ENCODE measurements at regions not wholly inside any gene's neighbourhood (a gene's known extent, or its start where the extent isn't known, plus 50 kb on each side); places are given as distances from the start of the nearest gene placed in this dataset.
"Not testable (repeated sequence)": the region's sequence is repeated elsewhere in the genome, so short reads cannot be mapped to it uniquely, and the experiment has no call there.

DNA sequence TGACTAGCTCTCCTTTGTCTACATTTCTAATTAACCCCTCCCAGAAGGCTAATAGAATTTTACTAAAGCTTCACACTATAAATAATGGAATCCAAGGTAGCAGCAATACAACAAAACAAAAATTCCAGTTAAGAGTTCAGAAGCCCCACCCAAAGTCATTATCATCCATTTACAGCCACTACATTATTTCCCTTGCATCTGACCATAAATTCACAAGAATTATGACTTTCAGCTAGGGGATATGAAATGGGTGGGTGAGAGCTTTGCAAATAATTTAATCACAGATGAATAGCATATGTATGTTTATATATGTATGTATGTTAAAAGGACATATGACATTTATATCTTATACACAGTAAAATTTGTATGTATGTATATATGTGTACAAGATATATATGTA is 65.3 kb upstream of the PTGDR start:
- DNase-seq (ENCODE audit: low read depth in 2 of 2, low spot score in 1 of 2), result no peak

DNA sequence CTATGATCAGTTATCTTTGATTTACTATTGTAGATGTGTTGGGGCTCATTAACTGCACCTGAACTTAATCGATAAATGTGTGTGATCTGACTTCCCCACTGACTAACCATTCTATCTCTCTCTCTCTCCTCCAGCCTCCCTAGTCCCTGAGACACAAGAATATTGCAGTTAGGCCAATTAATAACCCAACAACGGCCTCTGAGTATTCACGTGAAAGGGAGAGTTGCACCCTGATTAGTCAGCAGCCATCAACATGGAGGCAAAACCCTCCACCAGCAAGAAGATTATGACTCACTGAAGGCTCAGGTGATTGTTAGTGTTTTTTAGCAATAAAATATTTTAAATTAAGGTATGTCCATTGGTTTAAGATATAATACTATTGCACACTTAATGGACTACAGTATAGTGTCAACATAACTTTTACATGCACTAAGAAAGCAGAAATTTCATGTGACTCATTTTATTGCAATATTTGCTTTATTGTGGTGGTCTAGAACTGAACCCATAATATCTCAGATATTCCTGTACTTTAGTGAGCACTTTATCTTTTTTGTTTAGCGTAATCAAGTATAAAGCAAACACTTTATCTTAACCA is 77.1 kb upstream of the PTGDR start:
- DNase-seq (ENCODE audit: low read depth in 2 of 2, low spot score in 1 of 2), result no peak

DNA sequence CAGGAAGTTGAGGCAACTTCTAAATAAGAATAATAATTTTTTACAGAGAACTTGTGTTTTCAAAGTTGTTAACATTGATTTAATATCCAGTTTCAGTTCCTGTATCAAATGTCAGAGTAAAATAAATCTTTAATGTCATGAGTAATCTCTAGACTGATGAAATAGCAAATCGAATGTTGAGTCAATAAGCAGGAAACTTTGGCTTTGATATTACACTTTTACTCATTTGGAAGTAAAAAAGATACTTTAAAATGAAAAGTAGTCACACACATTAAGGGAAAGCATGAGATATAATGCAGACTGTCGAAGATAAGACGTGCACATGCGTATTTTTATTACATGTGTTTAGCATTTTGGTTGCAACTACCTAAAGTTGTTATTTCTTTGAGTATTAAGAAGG is 78.2 kb upstream of the PTGDR start:
- no peak for DNase-seq (ENCODE audit: low read depth in 2 of 2, low spot score in 1 of 2)

DNA sequence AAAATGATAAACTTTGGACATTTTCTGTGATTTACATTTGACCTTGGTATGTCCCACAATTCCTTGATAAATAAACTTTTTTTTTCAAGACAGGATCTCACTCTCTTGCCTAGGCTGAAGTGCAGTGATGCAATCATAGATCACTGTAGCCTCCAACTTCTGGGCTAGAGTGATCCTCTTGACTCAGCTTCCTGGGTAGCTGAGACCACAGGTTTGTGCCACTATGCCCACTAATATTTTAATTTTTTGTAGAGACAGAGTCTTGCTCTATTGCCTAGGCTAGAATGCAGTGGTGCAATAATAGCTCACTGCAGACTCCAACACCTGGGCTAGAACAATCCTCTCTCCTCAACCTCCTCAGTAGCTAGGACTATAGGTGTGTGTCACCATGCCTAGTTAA is 79.1 kb upstream of the PTGDR start:
- no peak for DNase-seq (ENCODE audit: low read depth in 2 of 2, low spot score in 1 of 2)

DNA sequence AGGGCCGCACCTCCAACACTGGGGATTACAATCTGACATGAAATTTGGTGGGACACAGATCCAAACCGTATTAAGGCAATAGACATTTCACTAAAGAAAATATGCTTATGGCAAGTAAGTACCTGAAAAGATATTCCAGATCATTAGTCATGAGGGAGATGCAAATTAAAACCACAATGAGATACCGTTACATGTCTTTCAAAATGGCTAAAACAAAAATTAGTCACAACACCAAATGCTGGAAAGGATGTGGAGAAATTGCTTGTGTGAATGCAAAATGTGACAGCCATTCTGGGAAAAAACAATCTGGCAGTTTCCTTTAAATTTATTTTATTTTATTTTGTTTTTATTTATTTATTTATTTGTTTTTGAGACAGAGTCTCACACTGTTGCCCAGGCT is 82.3 kb upstream of the PTGDR start:
- DNase-seq (ENCODE audit: low read depth in 2 of 2, low spot score in 1 of 2), result no peak

DNA sequence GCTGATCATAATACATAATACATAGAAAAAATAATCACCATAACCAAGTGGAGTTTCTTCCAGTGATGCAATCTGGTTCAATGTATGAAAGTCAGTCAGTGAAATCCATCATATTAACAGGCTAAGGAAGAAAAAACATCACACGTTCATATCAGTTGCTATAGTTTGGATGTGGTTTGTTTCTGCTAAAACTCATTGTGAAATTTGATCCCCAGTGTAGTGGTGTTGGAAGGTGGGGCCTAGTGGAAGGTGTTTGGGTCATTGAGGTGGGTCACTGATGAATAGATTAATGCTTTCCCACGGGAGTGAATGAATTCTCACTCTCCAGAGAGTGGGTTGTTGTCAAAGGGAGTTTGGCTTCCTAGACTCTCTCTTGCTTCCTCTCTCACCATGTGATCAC is 84.6 kb upstream of the PTGDR start:
- DNase-seq (ENCODE audit: low read depth in 2 of 2, low spot score in 1 of 2), result no peak

DNA sequence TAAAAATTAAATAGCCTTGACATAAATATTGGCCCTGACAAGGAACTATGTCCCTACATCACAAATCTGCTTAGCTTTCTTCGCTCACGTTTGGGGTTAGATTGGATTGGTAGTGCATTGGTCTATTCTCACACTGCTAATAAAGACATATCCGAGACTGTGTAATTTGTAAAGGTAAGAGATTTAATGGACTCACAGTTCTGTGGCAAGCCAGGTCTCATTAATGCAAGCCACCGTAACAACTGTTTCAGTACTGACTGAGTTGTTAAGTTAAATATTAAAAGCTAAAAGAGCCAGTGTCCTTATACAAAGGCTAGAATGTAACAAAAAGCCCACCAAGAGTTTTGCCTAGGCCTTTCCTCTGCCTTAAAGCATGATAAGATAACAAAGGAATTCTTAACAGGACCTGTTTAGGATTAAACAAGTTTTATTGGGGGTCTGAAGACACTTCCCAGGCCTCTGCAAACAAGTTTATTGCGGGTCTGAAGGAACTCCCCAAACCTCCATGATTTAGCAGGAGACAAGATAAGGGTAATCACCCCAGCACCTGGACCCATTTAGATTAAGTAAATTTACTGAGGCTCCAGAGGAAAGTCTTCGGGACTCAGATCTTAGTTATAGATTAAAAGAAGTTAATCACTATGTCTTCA is 88.2 kb upstream of the PTGDR start:
- DNase-seq (ENCODE audit: low read depth in 2 of 2, low spot score in 1 of 2), result no peak

DNA sequence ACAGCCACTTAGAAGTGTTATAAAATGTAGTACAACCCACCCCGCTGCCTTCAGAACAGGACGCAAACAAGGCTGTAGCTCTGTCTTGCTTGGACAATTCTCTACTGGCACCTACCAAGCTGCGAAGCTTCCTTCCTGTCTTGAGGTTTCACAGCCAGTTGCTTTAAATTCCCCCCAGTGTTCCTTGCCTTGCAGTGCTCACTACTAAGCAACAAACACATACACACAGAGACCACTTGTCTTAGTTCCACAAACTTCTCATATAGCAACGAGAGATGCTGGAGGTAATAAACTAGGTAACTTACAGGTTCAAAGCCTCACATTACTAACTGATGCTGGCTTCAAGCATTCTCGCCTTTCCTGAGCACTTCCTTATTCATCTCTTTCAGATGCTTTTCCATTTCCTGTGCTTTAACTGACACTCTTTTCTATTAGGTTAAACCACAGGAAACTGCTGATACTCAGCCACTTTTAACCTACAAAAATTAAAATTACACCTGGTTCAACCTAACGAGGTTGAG is 91.5 kb upstream of the PTGDR start:
- DNase-seq (ENCODE audit: low read depth in 2 of 2, low spot score in 1 of 2), result peak in 1 of 2 donors; percentile 18

DNA sequence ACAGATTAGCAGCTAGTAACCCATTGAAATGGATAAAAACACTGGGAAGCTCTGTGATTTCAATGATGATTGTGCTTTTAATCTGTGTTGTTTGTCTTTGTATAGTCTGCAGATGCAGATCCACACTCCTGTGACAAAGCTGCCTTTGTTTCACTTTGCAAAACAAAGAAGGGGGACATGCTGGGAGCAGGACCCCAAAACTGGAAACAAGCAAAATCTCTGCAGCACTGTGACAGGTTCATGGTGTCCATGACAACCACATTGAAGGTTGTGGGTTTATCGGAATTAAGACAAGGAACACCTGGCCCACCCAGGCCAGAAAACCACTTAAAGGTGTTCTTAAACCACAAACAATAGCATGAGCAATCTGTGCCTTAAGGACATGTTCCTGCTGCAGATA is 95.6 kb upstream of the PTGDR start:
- not testable (repeated sequence) for DNase-seq (ENCODE audit: low read depth in 2 of 2, low spot score in 1 of 2)

DNA sequence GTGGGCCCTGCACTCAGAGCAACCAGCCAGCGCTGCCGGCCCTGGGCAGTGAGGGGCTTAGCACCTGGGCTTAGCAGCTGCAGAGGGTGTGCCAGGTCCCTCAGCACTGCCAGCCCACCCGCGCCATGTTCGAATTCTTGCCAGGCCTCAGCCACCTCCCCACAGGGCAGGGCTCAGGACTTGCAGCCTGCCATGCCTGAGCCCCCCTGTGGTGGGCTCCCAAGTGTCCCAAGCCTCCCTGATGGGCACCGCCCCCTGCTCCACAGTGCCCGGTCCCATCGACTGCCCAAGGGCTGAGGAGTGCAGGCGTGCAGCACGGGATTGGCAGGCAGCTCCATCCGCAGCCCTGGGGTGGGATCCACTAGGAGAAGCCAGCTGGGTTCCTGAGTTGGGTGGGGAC is 98.0 kb upstream of the NID2 start:
- DNase-seq (ENCODE audit: low read depth in 2 of 2, low spot score in 1 of 2), result no peak

DNA sequence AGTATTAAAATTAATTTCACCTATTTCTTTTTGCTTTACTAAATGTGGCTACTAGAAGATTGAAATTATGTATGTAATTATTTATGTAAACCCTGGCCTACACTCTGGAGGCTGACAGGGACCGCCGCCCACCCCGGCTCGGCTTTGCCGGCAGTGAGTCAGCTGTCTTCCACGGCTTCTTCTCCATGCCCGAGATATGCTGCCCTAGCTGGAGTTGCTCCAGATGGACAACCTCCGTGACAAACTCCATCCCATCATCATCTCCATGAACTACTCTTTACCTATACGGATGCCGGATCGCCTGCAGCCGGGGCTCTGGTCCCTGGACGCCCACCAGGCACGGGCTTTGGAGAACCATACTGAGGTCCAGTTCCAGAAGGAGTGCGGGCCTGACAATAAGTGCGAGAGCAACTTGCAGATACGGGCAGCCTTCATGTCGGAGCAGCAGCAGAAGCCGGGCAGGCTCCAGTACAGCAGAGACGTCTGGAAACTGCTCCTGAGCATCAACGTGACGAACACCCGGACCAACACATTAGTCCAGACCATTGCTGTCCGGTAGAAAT is 86.9 kb upstream of the NID2 start:
- no peak for DNase-seq (ENCODE audit: low read depth in 2 of 2, low spot score in 1 of 2)

DNA sequence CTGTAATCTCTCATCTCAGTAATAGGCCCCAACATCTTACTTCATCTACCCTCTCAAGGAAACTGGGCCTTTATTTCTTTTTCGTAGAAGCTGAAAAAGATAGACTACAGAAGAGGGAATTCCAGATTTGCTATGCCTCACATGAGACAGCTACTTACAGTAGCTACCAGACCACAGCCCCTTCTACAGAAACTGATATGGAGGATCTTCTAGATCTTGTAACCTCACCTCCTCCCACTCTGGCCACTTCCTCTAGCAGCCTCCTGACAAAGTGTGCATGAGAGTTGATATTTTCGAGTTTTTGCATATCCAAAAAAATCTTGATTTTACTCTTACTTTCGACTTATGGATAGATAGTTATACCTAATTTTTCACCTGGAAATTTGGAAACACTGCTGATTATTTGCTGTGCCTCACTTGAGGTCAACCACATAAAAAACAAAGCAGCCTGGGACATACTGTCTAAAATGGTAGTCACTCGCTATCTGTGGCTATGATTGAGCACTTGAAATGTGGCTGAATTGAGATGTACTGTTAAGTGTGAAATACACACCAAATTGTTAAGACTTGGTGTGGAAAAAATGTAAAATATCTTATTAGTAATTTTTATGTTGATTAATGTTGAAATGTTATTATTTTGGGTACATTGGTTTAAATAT is 86.3 kb upstream of the NID2 start:
- no peak for DNase-seq (ENCODE audit: low read depth in 2 of 2, low spot score in 1 of 2)

DNA sequence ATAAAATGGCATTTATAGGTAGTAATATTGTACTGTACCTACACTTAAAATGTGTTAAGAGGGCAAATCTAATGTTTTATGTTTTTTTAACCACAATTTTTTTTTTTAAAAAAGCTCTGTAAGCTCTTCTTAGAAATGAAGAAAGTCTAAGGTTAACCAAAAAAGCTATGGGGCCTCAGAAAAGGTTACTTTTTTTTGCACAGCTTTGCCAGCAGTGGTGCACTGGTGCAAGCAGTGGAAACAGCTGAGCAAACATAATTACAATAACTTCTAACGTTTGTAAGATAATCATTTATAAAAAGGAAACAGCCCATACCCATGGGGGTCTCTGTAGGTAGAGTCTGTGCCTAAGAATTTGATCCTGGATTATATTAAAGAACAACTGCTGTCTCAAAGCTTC is 85.1 kb upstream of the NID2 start:
- no peak for DNase-seq (ENCODE audit: low read depth in 2 of 2, low spot score in 1 of 2)

DNA sequence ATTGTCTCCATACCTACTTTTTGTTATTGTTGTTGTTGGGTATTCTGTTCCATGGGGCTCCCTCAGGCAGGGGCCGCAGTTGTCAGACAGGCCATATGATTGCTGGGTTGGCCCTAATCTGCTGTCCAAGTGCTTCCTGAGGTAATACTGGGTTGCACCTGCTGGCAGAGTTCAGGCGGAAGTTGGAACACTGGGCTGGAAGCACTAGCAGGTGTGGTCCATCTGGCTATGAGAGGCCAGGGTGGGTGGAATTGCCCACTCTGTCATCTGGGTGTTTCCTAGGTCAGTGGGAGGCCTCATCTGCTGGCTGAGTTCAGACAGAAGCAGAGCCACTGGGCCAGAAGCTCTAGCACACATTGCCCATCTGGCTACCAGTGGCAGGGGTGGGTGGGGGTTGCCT is 81.3 kb upstream of the NID2 start:
- no peak for DNase-seq (ENCODE audit: low read depth in 2 of 2, low spot score in 1 of 2)

DNA sequence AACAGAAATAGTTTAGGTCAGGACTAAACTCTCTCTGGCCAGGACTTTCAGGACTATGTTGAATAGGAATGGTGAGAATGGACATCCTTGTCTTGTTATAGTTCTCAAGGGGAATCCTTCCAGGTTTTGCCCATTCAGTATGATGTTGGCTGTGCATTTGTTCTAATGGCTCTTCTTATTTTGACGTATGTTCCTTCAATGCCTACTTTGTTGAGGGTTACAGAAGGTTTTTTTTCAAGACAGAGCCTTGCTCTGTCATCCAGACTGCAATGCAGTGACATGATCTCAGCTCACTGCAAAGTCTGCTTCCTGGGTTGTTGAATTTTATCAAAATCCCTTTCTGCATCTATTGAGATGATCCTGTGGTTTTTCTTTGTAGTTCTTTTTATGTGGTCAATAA is 79.5 kb upstream of the NID2 start:
- DNase-seq (ENCODE audit: low read depth in 2 of 2, low spot score in 1 of 2), result no peak

DNA sequence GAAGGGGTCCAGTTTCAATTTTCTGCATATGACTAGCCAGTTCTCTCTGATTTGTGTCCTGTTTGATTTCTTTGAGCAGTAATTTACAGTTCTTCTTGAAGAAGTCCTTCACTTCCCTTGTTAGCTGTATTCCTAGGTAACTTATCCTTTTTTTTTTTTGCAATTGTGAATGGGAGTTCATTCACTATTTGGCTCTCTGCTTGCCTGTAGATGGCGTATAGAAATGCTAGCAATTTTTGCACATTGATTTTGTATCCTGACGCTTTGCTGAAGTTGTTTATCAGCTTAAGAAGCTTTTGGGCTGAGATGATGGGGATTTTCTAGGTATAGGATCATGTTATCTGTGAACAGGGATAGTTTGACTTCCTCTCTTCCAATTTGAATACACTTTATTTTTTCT is 77.6 kb upstream of the NID2 start:
- no peak for DNase-seq (ENCODE audit: low read depth in 2 of 2, low spot score in 1 of 2)

DNA sequence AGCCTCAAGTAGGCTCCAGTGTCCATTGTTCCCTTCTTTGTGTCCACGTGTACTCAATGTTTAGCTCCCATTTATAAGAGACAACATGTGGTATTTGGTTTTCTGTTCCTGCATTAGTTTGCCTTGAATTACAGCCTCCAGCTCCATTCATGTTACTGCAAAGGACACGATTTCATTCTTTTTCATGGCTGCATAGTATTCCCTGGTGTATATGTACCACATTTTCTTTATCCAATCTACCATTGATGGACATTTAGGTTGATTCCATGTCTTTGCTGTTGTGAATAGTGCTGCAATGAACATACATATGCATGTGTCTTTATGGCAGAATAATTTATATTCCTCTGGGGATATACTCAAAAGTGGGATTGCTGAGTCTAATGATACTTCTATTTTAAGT is 75.2 kb upstream of the NID2 start:
- DNase-seq (ENCODE audit: low read depth in 2 of 2, low spot score in 1 of 2), result not testable (repeated sequence)

DNA sequence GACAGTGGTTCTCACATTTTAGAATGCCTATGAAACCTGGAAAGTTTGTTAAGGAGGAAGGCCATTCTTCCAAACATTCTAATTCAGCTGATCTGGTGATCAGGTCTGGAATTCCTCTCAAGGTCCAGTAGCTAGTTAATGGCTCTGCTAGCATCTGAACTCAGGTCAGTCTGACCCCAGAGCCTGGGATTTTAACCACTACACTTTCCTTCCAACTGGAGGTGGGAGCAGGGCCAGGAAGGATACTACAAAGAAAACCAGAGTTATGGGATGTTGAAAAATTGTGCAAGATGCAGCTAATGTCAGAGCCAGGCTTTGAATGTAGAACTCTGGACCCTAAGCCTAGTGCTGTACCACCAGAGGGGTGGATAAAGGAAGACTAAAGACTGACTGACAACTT is 73.6 kb upstream of the NID2 start:
- DNase-seq (ENCODE audit: low read depth in 2 of 2, low spot score in 1 of 2), result no peak

DNA sequence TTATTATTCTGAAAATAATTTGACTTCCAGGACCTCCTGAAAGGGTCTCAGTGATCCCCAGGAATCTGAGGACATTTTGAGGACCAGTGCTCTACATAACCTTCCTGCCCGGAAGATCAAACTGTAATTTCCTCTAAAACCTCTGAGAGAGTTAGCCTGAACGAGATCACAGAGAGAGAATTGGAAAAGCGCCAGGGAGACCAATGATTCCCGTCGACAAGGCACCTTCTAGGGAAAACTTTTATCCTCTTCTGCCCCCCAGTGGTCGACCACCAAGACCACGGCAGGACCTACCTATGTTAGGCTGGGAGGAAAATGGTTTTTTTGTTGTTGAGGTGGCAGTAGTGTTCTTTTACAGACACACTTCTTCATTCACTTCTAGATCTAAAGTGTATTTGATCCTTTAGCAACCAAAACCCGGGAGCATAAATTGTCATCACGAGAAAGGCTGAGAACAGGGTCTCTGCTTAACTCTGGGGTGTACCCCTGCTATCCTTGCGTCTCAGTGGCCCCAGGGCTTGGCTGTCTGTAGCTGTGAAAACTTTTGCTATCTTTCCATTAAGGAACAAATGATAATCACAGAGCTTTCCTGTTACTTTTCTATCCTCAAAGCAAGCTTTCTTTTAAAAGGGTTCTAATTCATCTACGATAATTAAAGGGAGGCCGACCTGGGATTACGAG is 62.9 kb upstream of the NID2 start:
- peak in 1 of 2 donors; percentile 19 for DNase-seq (ENCODE audit: low read depth in 2 of 2, low spot score in 1 of 2)

DNA sequence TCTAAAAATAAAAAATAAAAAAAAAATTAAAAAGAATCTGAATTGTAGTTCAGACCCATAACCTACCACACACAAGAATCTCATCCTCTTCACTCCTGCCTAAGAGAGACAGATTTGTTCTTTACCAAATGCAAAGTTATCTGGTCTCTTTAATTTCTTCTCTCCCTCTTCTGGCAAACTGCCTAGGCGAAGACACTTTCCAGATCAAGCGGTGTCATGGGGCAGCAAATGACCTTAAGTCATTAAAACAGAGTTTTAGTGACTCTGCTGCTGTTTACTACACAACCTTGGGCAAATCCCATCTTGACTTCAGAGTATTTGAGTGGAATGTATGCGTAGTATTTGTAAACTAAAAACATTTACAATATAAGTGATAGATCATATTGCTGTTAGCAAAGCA is 60.9 kb upstream of the NID2 start:
- no peak for DNase-seq (ENCODE audit: low read depth in 2 of 2, low spot score in 1 of 2)

DNA sequence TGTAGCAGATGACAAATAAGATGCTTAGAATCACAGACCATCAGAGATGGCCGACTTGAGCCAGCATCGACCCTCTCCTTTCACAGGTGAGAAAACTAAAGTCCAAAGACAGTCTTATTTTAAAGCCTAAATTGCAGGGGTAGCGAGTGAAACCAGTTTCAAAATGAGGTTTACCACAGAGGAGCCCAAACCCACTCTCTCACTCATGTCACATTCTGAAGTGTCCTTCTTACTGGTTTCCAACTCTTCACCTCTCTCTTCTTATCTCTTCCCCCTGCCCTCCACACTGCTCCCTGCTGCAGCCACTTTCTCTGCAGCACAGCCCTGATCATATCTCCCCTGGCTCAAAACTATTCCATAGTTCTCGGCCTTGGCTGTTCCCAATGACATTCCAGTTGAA is 57.0 kb upstream of the NID2 start:
- no peak for DNase-seq (ENCODE audit: low read depth in 2 of 2, low spot score in 1 of 2)
